H9 (cell line): ENCODE measurements at regions not wholly inside any gene's neighbourhood (a gene's known extent, or its start where the extent isn't known, plus 50 kb on each side); places are given as distances from the start of the nearest gene placed in this dataset.

Source experiments
- DNase-seq: peaks from one replicate; pipeline ENCODE4 v3.0.0-alpha.2; 2017
- H2AFZ ChIP-seq: one replicate; pipeline ENCODE4 v1.6.1; 2013; ENCODE audit warnings: mild to moderate bottlenecking, low read length, control low read depth, moderate library complexity
- H2AK5ac ChIP-seq: 2 replicates; pipeline ENCODE4 v1.6.1; 2013; ENCODE audit warnings: low read length, control low read depth, mixed read lengths; ENCODE audit not compliant: insufficient read length
- H2BK120ac ChIP-seq: one replicate; pipeline ENCODE4 v1.6.1; 2013; ENCODE audit warnings: low read depth, mild to moderate bottlenecking, low read length, control low read depth, inconsistent platforms; ENCODE audit not compliant: poor library complexity, severe bottlenecking
- H2BK12ac ChIP-seq: 2 replicates; pipeline ENCODE4 v1.6.1; 2013; ENCODE audit warnings: low read length, control low read depth, mixed read lengths, low read depth; ENCODE audit not compliant: insufficient read length
- H2BK15ac ChIP-seq: 2 replicates; pipeline ENCODE4 v1.6.1; 2013; ENCODE audit warnings: low read depth, low read length, control low read depth
- H2BK20ac ChIP-seq: one replicate; pipeline ENCODE4 v1.6.1; 2013; ENCODE audit warnings: low read depth, mild to moderate bottlenecking, low read length, control low read depth, inconsistent platforms; ENCODE audit not compliant: poor library complexity, severe bottlenecking
- H2BK5ac ChIP-seq: 2 replicates; pipeline ENCODE4 v1.6.1; 2013; ENCODE audit warnings: low read length, control low read depth, mixed read lengths; ENCODE audit not compliant: insufficient read length
- H3K14ac ChIP-seq: 2 replicates; pipeline ENCODE4 v1.6.1; 2013; ENCODE audit warnings: low read length, control low read depth; ENCODE audit not compliant: insufficient read depth
- H3K18ac ChIP-seq: 2 replicates; pipeline ENCODE4 v1.6.1; 2013; ENCODE audit warnings: low read depth, mild to moderate bottlenecking, mixed read lengths, low read length, control low read depth; ENCODE audit not compliant: insufficient read length
- H3K23ac ChIP-seq: 2 replicates; pipeline ENCODE4 v1.6.1; 2013; ENCODE audit warnings: low read length, control low read depth, mixed read lengths, low read depth; ENCODE audit not compliant: insufficient read length
- H3K23me2 ChIP-seq: 2 replicates; pipeline ENCODE4 v1.6.1; 2013; ENCODE audit warnings: low read depth, mild to moderate bottlenecking, mixed read lengths, low read length, control low read depth; ENCODE audit not compliant: insufficient read length, poor library complexity, severe bottlenecking
- H3K27ac ChIP-seq: 2 replicates; pipeline ENCODE4 v1.5.1; 2013; ENCODE audit warnings: low read length, control low read depth, mixed read lengths, low read depth; ENCODE audit not compliant: insufficient read length
- H3K27me3 ChIP-seq: 2 replicates; pipeline ENCODE4 v1.6.1; 2013; ENCODE audit warnings: low read length, control low read depth, inconsistent platforms; ENCODE audit not compliant: insufficient read depth
- H3K4ac ChIP-seq: 2 replicates; pipeline ENCODE4 v1.6.1; 2013; ENCODE audit warnings: low read depth, mild to moderate bottlenecking, control low read depth, inconsistent platforms, low read length, moderate library complexity
- H3K4me1 ChIP-seq: 2 replicates; pipeline ENCODE4 v1.6.1; 2013; ENCODE audit warnings: low read length, control low read depth, inconsistent platforms; ENCODE audit not compliant: insufficient read depth
- H3K4me2 ChIP-seq: 2 replicates; pipeline ENCODE4 v1.6.1; 2013; ENCODE audit warnings: low read length, control low read depth, mixed read lengths; ENCODE audit not compliant: insufficient read length, insufficient read depth
- H3K56ac ChIP-seq: 2 replicates; pipeline ENCODE4 v1.6.1; 2013; ENCODE audit warnings: low read depth, mild to moderate bottlenecking, mixed read lengths, low read length, control low read depth; ENCODE audit not compliant: insufficient read length
- H3K79me1 ChIP-seq: 2 replicates; pipeline ENCODE4 v1.6.1; 2013; ENCODE audit warnings: low read depth, mild to moderate bottlenecking, moderate library complexity, low read length, control low read depth, inconsistent platforms; ENCODE audit not compliant: insufficient read depth, poor library complexity, severe bottlenecking
- H3K79me2 ChIP-seq: 2 replicates; pipeline ENCODE4 v1.6.1; 2013; ENCODE audit warnings: low read length, control low read depth, inconsistent platforms; ENCODE audit not compliant: insufficient read depth
- H3K9ac ChIP-seq: 2 replicates; pipeline ENCODE4 v1.6.1; 2013; ENCODE audit warnings: low read length, control low read depth, mixed read lengths; ENCODE audit not compliant: insufficient read length; ENCODE audit errors: extremely low read depth
- H3K9me3 ChIP-seq: one replicate; pipeline ENCODE4 v1.6.1; 2013; ENCODE audit warnings: low read depth, low read length, inconsistent platforms; ENCODE audit not compliant: control insufficient read depth
- H3T11ph ChIP-seq: one replicate; pipeline ENCODE4 v1.6.1; 2013; ENCODE audit warnings: mild to moderate bottlenecking, low read length, control low read depth, inconsistent platforms
- H4K20me1 ChIP-seq: one replicate; pipeline ENCODE4 v1.6.1; 2013; ENCODE audit not compliant: control insufficient read depth, insufficient read length, insufficient read depth
- H4K5ac ChIP-seq: 2 replicates; pipeline ENCODE4 v1.6.1; 2013; ENCODE audit warnings: low read depth, mild to moderate bottlenecking, mixed read lengths, low read length, control low read depth; ENCODE audit not compliant: insufficient read length
- H4K8ac ChIP-seq: replicated peaks from 2 replicates; pipeline ENCODE4 v1.6.1; 2013; ENCODE audit warnings: low read length, control low read depth, mixed read lengths, low read depth; ENCODE audit not compliant: insufficient read length
- H4K91ac ChIP-seq: 2 replicates; pipeline ENCODE4 v1.6.1; 2013; ENCODE audit warnings: low read depth, mild to moderate bottlenecking, moderate library complexity, mixed read lengths, low read length, control low read depth; ENCODE audit not compliant: insufficient read length
- H3K27ac Mint-ChIP-seq, 3 experiments: 2 replicates in 2 of 3; 3 replicates in 1 of 3; pipeline ENCODE4 v1.8.0; 2020 to 2021; ENCODE audit warnings: mixed read lengths in 3 of 3, mild to moderate bottlenecking in 1 of 3, moderate library complexity in 1 of 3
- H3K27me3 Mint-ChIP-seq: 2 replicates; pipeline ENCODE4 v1.8.0; 2021; ENCODE audit warnings: low read depth, mild to moderate bottlenecking, moderate library complexity, mixed read lengths
- H3K36me3 Mint-ChIP-seq, 3 experiments: 2 replicates in 2 of 3; 3 replicates in 1 of 3; pipeline ENCODE4 v1.8.0; 2020 to 2021; ENCODE audit warnings: low read depth in 3 of 3, mixed read lengths in 3 of 3; ENCODE audit not compliant: insufficient read depth in 1 of 3
- H3K4me1 Mint-ChIP-seq, 2 experiments: 2 replicates each; pipeline ENCODE4 v1.8.0; 2020; ENCODE audit warnings: mixed read lengths in 2 of 2
- H3K4me3 Mint-ChIP-seq, 2 experiments: 2 replicates in 1 of 2; 3 replicates in 1 of 2; pipeline ENCODE4 v1.8.0; 2020 to 2021; ENCODE audit warnings: mild to moderate bottlenecking in 2 of 2, mixed read lengths in 2 of 2, moderate library complexity in 1 of 2
- H3K9me3 Mint-ChIP-seq, 2 experiments: 2 replicates in 1 of 2; 3 replicates in 1 of 2; pipeline ENCODE4 v1.8.0; 2020; ENCODE audit warnings: mild to moderate bottlenecking in 2 of 2, mixed read lengths in 2 of 2, moderate library complexity in 1 of 2
- WGBS: extraction: QIAGEN DNeasy Blood & Tissue Kit; methylation state at CpG from one replicate; pipeline ENCODE4 v1.1.7; 2013; ENCODE audit warnings: missing lambda C conversion rate, low lambda C conversion rate, mixed read lengths; ENCODE audit not compliant: insufficient read length; ENCODE audit errors: extremely low coverage; 5-methylcytosine and 5-hydroxymethylcytosine counted together
- TF ChIP-seq, protein P1 (sequence below): fragments of 200-600 bp; sonication (generic); conservative IDR thresholded peaks from 3 replicates; pipeline ENCODE4 v1.8.0; 2021; ENCODE audit warnings: antibody characterized with exemption, mild to moderate bottlenecking

DNA sequence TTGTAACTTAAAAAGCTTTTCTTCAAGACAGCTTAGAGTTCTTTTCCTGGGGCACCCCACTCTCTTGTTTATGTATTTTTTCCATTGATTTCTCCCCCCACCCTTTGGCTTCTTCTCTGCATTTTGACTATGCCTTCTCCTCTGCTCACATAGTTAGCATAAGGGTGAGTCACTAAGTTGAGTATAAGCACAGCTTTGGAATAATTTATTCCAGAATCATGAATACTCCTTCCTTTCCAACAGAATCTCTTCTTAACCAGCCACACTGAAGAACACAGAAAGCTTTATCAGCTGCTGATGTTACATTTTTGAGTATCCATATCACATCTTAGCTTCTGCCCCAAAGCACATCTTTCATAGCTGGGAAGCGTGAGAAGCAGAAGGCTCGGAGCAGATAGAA, 449.5 kb upstream of the MKI67 start:
- no peaks in the 10 kb centered on the region for H3K9me3 ChIP-seq
- peaks cover 0 to 5% (median 4%) of the 10 kb centered on the region in 3 experiments; a peak in 4 of 7 replicates for H3K36me3 Mint-ChIP-seq
- no peak overlapping the region for H3K4ac ChIP-seq
- no peak overlapping the region for H2BK20ac ChIP-seq
- H3K14ac ChIP-seq = no peak overlapping the region
- no peak overlapping the region for H2AFZ ChIP-seq
- H3K23ac ChIP-seq = no peak overlapping the region
- H4K91ac ChIP-seq = no peak overlapping the region
- no peaks in the 10 kb centered on the region; a peak in 2 of 5 replicates for H3K9me3 Mint-ChIP-seq
- H3K4me3 Mint-ChIP-seq = no peak overlapping the region
- H3K9ac ChIP-seq = no peak overlapping the region
- no peak overlapping the region for H3K56ac ChIP-seq
- H3K18ac ChIP-seq = no peak overlapping the region
- no peak overlapping the region for H3K27ac Mint-ChIP-seq
- no peak for DNase-seq
- peaks cover 12% of the 10 kb centered on the region for H3K27me3 Mint-ChIP-seq
- H3K4me1 ChIP-seq = peaks cover 4% of the 10 kb centered on the region; the same call in 1 of the 2 replicates
- no peak overlapping the region for H3K4me2 ChIP-seq
- H3K23me2 ChIP-seq = no peaks in the 10 kb centered on the region
- H3K79me2 ChIP-seq = no peaks in the 10 kb centered on the region
- no peak overlapping the region for H3K27ac ChIP-seq
- no peak overlapping the region for H3T11ph ChIP-seq
- H4K8ac ChIP-seq = no peak overlapping the region
- H4K5ac ChIP-seq = no peak overlapping the region
- no peak overlapping the region for H2BK15ac ChIP-seq
- H3K79me1 ChIP-seq = no peaks in the 10 kb centered on the region
- H2AK5ac ChIP-seq = no peak overlapping the region
- no peak overlapping the region for H2BK120ac ChIP-seq
- H3K4me1 Mint-ChIP-seq = peaks cover 44 to 55% of the 10 kb centered on the region in 2 experiments
- no CpG with 5 or more reads among the region's 2 CpGs for WGBS
- no peak overlapping the region for H2BK5ac ChIP-seq
- no peak overlapping the region for H2BK12ac ChIP-seq
- no peaks in the 10 kb centered on the region for H4K20me1 ChIP-seq
- peaks cover 4% of the 10 kb centered on the region; the same call in 1 of the 2 replicates for H3K27me3 ChIP-seq
- TF ChIP-seq, protein P1, sequence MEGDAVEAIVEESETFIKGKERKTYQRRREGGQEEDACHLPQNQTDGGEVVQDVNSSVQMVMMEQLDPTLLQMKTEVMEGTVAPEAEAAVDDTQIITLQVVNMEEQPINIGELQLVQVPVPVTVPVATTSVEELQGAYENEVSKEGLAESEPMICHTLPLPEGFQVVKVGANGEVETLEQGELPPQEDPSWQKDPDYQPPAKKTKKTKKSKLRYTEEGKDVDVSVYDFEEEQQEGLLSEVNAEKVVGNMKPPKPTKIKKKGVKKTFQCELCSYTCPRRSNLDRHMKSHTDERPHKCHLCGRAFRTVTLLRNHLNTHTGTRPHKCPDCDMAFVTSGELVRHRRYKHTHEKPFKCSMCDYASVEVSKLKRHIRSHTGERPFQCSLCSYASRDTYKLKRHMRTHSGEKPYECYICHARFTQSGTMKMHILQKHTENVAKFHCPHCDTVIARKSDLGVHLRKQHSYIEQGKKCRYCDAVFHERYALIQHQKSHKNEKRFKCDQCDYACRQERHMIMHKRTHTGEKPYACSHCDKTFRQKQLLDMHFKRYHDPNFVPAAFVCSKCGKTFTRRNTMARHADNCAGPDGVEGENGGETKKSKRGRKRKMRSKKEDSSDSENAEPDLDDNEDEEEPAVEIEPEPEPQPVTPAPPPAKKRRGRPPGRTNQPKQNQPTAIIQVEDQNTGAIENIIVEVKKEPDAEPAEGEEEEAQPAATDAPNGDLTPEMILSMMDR = no peak
